Erythroblast (primary cell): ENCODE measurements at regions not wholly inside any gene's neighbourhood (a gene's known extent, or its start where the extent isn't known, plus 50 kb on each side); places are given as distances from the start of the nearest gene placed in this dataset.

Source experiments
- GATA1 ChIP-seq: IDR thresholded peaks from 2 replicates; pipeline ENCODE4 v1.6.1; 2011; ENCODE audit warnings: low read depth, mild to moderate bottlenecking, control low read depth, low read length, moderate library complexity
- POLR2A ChIP-seq: IDR thresholded peaks from 2 replicates; pipeline ENCODE4 v1.6.1; 2011; ENCODE audit warnings: mild to moderate bottlenecking, low read length

DNA sequence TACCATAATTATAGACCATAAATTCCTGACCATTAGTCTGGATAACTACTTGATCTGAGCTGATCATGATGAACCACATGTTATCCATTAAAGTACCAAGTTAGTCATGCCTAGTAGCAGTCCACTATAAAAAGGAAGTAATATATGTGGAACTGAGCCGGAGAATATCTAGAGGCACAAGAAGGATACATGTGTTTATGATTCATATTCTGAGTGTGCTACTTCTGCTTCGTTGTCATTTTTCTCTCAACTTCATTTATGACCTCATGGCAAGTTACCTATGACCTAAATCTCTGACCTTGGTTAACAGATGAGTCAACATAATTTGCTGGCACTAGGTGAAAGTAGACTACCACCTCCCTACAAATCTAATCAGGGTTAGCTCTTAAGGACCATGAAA lies 56.5 kb upstream of the ANKRD17 start:
- TF ChIP-seq POLR2A, result no peak
- TF ChIP-seq GATA1, result no peak
